ENCODE measurements at regions not wholly inside any gene's neighbourhood (a gene's known extent, or its start where the extent isn't known, plus 50 kb on each side); places are given as distances from the start of the nearest gene placed in this dataset.

DNA sequence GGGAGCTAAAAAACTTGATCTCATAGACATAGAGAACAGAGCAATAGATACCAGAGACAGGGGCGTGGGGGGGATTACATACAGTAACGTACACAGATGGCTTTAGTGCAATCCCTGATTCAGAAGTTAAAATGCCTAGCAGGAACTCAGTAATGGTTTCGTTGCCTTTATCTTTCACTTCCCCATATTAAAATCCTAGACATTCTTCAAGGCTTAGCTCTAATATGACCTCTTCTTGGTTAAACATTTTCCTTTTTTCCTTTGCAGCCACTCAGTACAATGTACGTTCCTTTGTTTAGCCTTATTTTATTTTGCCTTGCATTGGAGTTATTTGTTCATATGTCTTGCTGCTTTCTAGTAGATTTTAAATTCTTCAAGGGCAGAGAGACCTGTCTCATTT, 104.9 kb downstream of the C11orf87 start:
- TF ChIP-seq POLR2AphosphoS5 (IDR thresholded peaks at IDR 0.05; ENCODE audit: low read depth, low read length) (no peak), SIN3A (IDR thresholded peaks at IDR 0.05; ENCODE audit: borderline replicate concordance, insufficient read depth, low read depth, low read length) (no peak)
- TF ChIP-seq, protein P1, sequence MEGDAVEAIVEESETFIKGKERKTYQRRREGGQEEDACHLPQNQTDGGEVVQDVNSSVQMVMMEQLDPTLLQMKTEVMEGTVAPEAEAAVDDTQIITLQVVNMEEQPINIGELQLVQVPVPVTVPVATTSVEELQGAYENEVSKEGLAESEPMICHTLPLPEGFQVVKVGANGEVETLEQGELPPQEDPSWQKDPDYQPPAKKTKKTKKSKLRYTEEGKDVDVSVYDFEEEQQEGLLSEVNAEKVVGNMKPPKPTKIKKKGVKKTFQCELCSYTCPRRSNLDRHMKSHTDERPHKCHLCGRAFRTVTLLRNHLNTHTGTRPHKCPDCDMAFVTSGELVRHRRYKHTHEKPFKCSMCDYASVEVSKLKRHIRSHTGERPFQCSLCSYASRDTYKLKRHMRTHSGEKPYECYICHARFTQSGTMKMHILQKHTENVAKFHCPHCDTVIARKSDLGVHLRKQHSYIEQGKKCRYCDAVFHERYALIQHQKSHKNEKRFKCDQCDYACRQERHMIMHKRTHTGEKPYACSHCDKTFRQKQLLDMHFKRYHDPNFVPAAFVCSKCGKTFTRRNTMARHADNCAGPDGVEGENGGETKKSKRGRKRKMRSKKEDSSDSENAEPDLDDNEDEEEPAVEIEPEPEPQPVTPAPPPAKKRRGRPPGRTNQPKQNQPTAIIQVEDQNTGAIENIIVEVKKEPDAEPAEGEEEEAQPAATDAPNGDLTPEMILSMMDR (IDR thresholded peaks at IDR 0.05), result no peak

Data from Panc1 (cell line).